ENCODE measurements at regions not wholly inside any gene's neighbourhood (a gene's known extent, or its start where the extent isn't known, plus 50 kb on each side); places are given as distances from the start of the nearest gene placed in this dataset.

- peak; percentile 36 for DNase-seq
These were observed 213.0 kb upstream of the CELF4 start for GRCh38 chr18:37778417-37779165.

DNA sequence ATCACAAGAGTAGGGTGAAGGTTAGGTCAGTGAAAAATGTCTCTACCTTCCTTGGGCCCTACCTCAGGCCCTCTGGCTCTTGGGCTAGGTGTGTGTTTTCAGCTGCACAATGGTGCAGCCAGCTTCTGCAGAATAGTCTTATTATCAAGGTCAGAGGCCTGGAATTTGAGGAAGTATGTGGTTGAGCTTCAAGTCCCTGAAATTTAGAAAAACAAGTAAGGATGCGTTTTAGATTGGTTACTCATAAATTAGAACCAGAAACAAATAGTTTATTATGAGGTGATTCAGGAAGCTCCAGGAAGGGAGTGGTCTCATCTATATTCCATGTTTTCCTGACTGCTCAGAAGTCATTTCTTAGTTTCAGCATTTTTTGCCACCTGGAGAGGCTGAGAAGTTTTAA, 204.2 kb upstream of the CELF4 start:
- DNase-seq = no peak

DNA sequence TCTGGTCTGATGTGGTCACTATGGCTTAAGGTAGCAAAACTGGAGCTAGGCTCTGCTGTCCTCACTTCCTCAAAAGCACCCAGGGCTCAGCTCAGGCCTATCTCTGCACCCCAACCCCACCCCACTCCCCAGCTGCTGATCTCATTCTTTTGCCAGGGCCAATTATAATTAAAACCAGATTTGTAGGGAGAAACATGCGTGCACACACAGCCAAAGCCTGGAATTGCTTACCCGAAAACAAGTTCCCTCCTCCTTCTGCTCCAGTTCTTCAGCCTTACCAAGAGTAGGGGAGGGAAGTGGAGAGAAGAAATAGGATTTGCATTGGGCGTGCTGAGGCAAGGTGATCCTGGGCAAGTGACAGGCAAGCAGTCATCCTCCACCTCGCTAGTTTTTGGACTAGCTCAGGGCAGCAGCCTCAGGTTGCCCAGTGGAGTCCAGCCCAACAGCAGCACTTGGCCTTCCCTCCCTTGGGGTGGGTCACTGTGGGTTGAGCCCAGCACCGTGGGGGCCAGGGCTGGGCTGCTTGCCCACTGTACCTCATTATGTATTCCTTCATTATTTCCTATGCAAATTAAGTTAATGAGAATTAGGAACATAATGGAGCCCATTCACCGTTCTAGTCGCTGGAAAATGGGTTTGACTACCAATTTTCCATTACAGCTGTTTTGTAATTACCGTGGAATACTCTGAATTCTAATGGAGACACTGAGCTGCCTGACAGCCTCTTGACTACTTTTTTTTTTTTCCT, 199.1 kb upstream of the CELF4 start:
- DNase-seq = no peak

- no peak for DNase-seq
These were observed 196.6 kb upstream of the CELF4 start for GRCh38 chr18:37762076-37762621.

- DNase-seq = no peak
These were observed 188.5 kb upstream of the CELF4 start for GRCh38 chr18:37754141-37754540.

DNA sequence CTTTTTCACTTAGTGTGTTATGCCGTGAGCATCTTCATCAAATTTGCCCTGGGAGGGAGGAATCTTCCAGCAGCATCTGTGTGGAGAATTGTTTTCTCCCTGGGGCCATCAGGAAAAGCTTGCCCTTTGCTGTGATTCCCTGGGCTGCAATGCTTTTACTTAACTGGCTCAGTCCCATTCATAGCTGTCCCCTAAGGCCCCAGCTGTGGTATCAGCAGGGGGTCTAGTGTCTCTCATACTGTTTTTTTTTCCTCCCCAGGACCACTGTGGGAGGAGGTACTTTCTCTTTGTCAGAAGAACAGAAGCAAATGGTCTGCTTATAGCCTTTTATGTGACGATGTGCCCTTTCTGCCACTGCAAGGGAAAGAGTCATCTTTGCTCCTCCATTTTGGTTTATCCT, 176.8 kb upstream of the CELF4 start:
- no peak for DNase-seq

GRCh38 chr18:37741032-37741623, 175.5 kb upstream of the CELF4 start:
- DNase-seq = no peak

GRCh38 chr18:37734406-37734805, 168.8 kb upstream of the CELF4 start:
- no peak for DNase-seq

- DNase-seq = no peak
These were observed 164.1 kb upstream of the CELF4 start for GRCh38 chr18:37729716-37730115.

GRCh38 chr18:37724206-37724605, 158.6 kb upstream of the CELF4 start:
- DNase-seq = no peak

GRCh38 chr18:37721544-37722522, 156.2 kb upstream of the CELF4 start:
- no peak for DNase-seq

DNA sequence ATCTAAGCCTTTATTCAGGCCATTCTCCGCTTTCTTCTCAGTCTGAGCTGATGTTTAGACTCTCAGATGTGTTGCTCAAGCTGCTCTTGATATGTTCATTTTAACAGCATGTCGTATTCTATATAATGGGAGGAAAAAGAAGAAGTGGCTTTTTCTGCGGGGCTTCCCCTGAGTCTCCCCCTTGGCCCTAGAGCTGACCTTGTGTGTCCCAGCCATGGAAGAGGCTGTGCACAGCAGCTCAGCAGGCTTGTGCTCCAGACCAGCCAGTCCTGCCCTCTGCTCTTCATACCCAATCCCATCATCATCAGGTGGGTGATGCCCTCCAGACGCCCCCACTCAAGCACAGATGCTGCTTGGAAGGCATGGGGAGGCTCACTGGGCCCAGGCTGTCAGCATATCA, 155.1 kb upstream of the CELF4 start:
- DNase-seq = no peak

DNA sequence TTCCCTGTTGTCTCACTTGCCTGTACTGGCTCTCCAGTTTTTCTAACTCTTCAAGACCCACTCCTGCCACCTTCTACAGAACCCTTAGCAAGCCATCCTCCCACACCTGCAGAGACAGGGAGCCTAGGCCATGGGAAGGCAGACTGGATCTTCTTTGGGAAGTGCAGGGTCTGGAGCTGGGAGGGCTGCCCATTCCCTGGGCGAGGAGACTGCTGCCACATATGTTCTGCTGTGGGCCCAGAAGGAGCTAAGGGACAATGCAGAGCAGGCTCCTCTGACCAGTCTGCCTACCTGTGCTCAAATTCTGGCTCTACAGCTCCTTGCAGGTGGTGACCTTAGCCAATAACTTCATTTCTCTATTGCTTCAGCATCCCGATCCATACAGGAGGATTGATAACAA, 152.1 kb upstream of the CELF4 start:
- no peak for DNase-seq

GRCh38 chr18:37717098-37717497, 151.5 kb upstream of the CELF4 start:
- DNase-seq = no peak

DNA sequence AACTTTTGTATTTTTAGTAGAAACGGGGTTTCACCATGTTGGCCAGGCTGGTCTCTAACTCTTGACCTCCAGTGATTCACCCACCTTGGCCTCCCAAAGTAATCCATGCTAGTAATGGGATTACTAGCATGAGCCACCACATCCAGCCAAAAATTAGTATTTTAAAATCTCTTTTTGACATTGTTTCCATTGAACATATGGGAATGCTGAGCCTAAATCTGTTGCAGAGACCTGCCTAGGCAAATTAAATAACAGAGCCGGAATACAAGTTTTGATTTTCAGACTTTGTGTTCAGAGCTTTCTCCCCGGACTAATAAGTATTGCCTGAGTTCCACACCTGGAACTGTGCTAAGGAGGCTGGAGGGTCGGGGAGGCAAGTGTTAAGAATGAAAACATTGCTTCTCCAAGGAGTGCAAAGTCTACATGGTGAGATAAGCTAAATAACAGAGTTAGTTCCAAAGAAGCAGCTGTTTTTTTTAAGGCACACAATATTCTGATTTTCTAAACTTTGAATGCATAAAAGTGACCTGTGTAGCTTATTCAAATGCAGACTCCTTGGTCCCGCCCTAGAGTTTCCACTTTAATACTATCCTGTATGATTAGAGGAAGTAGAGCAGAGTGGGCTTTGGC, 150.6 kb upstream of the CELF4 start:
- no peak for DNase-seq

GRCh38 chr18:37714691-37715090, 149.1 kb upstream of the CELF4 start:
- DNase-seq = no peak

DNA sequence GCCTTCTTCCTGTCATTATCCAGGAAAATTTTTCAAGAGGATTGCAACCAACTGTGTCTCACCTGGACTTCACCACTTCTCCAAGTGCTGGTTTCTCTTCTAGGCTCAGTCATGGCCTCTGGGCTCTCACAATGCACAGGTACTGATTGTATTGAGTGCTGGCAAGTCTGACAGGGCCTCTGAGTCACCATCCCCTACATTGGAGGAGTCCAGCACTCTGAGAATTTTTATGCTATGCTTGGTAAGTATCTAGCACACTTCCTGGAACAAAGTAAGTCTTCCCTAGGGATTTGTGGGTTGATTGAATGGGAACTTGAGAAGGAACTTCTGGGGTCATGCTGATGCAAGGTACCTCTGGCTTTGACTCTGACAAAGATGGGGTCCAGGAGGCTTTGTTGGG, 147.2 kb upstream of the CELF4 start:
- no peak for DNase-seq

DNA sequence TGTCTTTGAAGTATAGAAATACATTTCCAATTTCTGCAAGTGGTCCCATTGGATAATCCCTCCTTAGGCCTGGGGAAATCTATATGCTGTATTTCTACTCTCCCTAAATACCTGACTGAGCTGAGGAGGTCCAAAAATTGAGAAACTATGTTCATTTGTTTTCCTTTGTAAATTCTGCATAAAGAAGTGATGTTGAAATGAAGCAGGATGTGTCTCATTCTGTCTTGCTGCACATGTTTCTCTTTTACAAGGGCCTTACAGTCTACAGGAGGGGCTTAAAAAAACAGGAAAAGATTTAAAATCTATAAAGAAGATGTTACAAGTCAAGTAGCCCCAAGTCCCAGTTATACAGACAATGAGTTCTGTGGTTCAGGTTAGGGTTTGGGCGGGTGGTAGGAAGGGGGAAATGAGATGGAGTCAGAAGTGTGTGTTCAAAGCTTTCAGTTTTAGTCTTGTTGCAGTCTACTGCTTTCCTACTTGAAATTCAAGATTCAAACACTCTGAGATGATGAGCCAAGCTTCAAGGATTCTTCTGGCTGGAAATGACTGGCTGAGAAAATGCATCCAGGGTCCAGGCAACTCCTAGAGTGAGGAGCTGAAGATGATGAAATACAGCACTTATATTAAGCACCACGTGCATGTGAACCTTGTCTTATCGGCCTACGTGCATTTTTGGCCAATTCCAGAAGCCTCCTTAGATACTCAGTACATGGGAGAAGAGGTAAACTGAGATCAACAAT, 146.3 kb upstream of the CELF4 start:
- no peak for DNase-seq

- no peak for DNase-seq
These were observed 145.1 kb upstream of the CELF4 start for GRCh38 chr18:37710726-37711125.

DNA sequence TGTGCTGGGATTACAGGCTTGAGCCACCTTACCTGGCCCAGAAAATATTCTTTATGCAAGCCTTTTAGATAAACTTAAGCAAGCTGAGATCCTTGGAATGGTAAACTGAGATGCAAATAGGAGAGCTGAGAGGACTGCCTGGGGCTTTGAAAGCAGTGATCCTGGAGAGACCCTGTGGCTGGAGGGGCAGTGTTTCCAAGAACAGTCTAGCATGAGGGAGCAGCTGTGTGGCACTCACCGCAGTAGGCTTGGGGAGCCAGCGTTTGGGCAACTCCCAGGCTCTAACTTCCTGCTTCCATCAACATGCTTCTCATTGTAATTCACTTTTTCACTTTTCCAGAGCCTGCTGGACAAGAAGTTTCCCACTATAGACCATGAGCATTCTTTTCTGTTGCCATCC, 144.1 kb upstream of the CELF4 start:
- DNase-seq = no peak

DNA sequence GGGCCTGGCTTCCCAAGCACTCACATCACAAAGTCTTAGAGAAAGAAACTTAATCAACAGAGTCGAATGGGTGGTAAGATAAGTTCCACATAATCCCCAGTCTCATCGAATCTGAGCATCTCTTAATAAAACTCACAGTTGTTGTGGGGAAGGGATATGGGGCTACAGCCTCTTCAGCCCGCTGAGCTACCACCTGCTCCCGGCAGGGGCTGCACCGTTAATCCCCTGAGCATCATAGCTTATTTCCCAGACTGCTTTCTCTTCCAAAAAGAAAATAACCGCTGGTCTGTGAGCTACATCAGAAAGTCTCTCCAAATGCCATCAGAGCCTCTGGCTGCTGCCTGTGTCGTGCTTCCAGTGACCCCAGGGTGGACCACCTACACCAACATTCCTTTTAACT, 139.4 kb upstream of the CELF4 start:
- no peak for DNase-seq

Measured in hematopoietic multipotent progenitor cell treated with erythropoietin and hydrocortisone succinate and interleukin-3 and kit ligand, for 8 days (in vitro differentiated cells).